ENCODE measurements at regions not wholly inside any gene's neighbourhood (a gene's known extent, or its start where the extent isn't known, plus 50 kb on each side); places are given as distances from the start of the nearest gene placed in this dataset.

DNA sequence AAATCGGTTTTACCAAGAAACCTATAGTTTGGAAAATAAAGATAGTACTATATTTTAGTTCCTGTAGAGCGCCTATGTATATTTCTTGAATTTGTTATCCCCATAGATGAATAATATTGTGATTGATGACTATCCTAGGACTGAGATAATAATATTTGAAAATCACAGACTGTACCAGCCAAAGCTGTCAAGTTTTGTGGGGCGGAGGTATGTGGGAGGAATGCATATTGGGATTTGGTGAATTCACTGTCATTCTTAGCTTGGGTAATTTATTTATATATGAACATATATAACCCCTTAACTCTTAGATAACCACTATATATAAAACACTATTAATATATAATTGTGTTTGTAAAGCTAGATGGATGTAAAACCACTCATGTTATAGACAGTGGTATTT lies 205.5 kb upstream of the ARSJ start:
- DNase-seq = no peak

DNA sequence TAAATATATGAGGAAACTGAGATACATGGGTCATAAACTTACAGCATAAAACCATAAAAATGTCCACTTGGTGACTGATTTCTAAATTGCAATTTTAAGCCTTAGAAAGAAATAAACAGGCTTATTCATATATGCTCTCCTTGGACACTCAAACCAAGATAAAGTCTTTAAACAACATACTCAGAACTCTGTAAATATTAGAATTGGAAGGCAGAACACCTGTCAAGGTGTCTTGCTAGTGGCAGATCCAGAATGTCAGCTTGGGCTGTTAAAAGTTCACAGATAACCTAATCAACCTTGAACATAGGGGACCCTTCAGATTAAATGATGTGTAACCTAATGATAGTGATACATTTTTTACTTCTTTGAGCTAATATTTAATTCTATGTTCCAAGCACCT lies 208.1 kb upstream of the ARSJ start:
- no peak for DNase-seq

GRCh38 chr4:114191496-114191895 lies 212.0 kb upstream of the ARSJ start:
- no peak for DNase-seq

DNA sequence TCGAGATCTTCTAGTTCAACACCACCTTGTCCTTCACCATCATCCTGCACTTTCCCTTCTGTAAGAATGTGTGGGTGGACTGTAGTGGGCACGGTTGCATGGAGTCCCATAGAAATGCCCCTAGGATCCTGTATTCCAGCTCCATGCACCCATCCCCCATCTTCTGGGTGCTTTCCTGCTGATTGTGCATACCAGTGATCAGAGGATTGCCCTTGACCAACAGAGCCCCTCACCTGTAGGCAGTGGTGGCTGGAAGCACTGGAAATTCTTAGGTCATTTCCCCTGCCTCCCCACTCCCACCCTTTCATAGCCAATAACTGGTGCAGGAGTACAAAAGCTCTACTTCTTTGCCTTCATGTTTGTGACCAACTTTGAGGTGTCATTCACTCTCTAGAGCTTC lies 213.4 kb upstream of the ARSJ start:
- DNase-seq = no peak

GRCh38 chr4:114193624-114194399 lies 214.4 kb upstream of the ARSJ start:
- DNase-seq = no peak

- DNase-seq = no peak
Measured at GRCh38 chr4:114196606-114197005, 217.2 kb upstream of the ARSJ start.

- no peak for DNase-seq
Measured at GRCh38 chr4:114200026-114200425, 220.6 kb upstream of the ARSJ start.

DNA sequence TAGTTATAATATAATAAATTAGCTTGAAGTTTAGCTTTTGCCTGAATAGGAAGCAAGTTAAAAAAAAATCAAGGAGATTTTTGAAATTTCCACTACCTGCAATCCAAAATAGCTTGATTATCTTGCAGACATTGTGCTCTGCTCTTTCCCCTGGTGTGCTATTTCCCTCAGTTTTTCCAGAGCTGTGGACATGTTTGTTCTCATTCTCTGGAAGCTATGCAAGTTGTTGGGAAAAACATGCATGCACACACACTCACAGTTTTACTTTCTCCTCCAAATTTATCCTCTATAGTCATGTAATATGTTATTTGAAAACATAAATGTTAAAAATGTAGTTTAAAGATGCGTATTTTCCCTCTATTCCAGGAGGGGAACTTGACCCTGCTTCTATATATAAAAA lies 225.8 kb upstream of the ARSJ start:
- no peak for DNase-seq

DNA sequence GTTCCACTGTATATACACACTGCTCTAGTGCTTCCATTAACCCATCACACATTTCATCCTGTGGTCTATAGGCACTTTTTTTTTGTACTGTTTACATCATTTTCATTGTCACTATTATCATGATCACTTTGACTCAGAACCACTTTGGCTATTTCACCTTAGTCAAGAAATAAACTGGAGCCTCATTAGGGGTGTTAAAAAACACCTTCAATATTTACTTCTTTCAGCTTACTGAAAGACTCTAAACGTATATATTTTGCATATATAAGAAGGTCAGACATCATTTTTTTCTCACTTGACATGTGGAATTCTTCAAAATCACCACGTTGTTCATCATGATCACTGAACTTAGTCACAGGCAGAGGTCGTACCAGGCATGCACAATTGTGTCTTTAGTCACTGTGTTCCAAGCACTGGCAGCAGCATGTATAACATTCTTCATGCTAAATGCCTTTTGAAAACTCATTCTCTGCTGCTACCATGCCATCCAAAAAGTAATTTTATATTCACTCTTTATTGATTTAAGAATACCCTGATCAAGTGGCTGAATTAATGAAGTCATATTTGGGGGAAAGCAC lies 229.2 kb upstream of the ARSJ start:
- DNase-seq = no peak

- DNase-seq = no peak
Measured at GRCh38 chr4:114209584-114209983, 230.1 kb upstream of the ARSJ start.

- DNase-seq = no peak
Measured at GRCh38 chr4:114211556-114211955, 232.1 kb upstream of the ARSJ start.

- DNase-seq = no peak
Measured at GRCh38 chr4:114217150-114217817, 237.8 kb upstream of the ARSJ start.

DNA sequence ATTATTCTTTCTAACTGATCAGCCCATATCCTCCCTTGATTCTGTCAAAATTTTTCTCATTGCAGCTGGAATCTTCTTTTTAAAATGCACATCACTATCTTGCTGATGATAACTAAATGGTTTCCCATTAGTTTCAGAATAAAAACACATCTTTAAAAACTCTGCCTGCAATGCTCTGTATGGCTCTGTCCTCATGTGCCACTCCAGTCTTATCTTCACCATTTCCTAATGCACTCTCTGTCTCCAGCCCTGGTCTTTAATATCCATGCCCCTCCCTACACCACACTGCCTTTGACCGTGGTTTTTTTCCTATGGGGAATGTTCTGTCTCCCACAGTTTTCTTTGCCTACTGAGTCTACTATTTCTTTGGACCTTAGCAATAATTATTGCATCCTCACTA lies 244.1 kb upstream of the ARSJ start:
- DNase-seq = no peak

- DNase-seq = no peak
Measured at GRCh38 chr4:114225436-114225835, 246.0 kb upstream of the ARSJ start.

DNA sequence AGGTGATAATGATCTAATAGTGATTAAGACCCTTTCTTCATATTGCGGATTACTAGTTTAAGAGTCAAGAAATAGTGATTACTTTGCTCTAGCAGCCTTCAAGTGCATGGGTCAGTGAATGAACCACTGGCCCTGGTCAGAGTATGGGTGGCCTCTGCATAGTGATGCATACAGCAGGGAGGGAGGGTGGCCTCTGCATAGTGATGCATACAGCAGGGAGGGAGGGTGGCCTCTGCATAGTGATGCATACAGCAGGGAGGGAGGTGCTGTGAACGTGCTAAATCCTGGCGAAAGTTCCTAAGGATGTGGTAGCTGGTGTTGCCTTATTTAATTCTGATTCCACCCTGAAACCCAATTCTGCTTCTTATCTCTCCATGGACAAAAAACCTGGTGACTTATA lies 246.7 kb upstream of the ARSJ start:
- DNase-seq = no peak

- DNase-seq = no peak
Measured at GRCh38 chr4:114226968-114227760, 247.7 kb upstream of the ARSJ start.

GRCh38 chr4:114229706-114230105 lies 250.3 kb upstream of the ARSJ start:
- DNase-seq = no peak

DNA sequence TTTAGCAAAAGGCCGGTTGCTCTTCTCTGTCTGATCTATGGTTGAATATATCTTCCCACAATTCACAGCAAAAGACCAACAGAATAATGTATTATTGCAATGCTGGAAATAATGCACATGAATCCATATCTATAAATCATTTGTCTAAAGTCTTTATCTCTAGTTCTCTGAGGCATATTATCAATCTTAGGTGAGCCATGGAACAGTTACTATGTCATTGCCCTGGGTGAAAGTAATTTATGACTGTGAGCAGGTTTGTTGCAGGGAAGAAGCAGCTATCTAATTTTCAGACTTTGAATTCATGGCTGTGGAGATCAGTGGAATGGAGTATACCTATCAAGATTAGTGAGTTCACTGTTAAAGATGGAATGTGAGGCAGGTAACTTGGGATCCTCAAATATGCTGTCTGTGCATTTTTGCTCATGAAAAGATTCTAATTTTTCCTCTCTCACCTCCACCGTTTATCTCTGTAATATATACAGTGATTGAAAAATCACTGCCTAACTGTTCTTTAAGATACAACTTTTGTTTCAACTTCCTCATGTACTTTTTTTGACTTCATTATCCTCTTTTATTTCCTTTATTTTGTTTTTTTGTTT lies 256.8 kb upstream of the ARSJ start:
- no peak for DNase-seq

- no peak for DNase-seq
Measured at GRCh38 chr4:114237997-114238396, 258.6 kb upstream of the ARSJ start.

- DNase-seq = no peak
Measured at GRCh38 chr4:114249561-114249960, 270.1 kb upstream of the ARSJ start.

- DNase-seq = no peak
Measured at GRCh38 chr4:114249976-114250375, 270.5 kb upstream of the ARSJ start.

- no peak for DNase-seq
Measured at GRCh38 chr4:114250439-114250891, 271.0 kb upstream of the ARSJ start.

DNA sequence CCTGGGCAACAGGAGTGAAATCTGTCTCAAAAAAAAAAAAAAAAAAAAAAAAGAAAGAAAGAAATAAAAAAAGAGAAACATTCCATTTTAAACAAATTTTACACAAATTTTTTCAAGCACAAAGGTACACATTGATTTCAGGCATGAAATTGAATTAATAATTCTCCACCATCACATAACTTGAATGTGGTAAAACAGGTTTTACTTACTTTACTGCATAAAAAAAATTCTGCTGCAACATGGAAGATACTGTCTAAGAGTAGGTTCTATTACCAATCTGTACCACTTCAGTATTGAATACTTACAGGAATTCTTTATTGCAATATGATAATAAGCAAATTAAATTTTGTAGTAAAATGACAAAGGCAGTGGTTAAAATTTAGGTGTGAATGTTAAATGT lies 271.6 kb upstream of the ARSJ start:
- no peak for DNase-seq
